AG09309 (cell line): ENCODE measurements at regions not wholly inside any gene's neighbourhood (a gene's known extent, or its start where the extent isn't known, plus 50 kb on each side); places are given as distances from the start of the nearest gene placed in this dataset.

Experiments used
- DNase-seq: peaks from one replicate; pipeline ENCODE4 v3.0.0-alpha.2; 2010; ENCODE audit warnings: low read depth
- H3K4me3 ChIP-seq: 2 replicates; pipeline ENCODE4 v1.5.1; 2011; ENCODE audit warnings: mild to moderate bottlenecking, low read depth, low read length, moderate library complexity; ENCODE audit not compliant: control insufficient read depth
- CTCF ChIP-seq: IDR thresholded peaks from 2 replicates; pipeline ENCODE4 v1.5.1; 2011; ENCODE audit warnings: mild to moderate bottlenecking, low read depth, low read length, inconsistent platforms; ENCODE audit not compliant: insufficient read depth, control insufficient read depth; ENCODE audit errors: missing control alignments

- TF ChIP-seq CTCF = no peak
- peak overlapping the region; percentile 26 for H3K4me3 ChIP-seq
- peak; percentile 56 for DNase-seq
Measured at GRCh38 chr16:86994651-86995171, 322.5 kb downstream of the C16orf95 start.

- H3K4me3 ChIP-seq = no peak overlapping the region
- no peak for DNase-seq
- no peak for TF ChIP-seq CTCF
Measured at GRCh38 chr16:86995456-86995855, 321.7 kb downstream of the C16orf95 start.

- no peak for TF ChIP-seq CTCF
- no peak for DNase-seq
- H3K4me3 ChIP-seq = no peak overlapping the region
Measured at GRCh38 chr16:86996081-86996480, 321.1 kb downstream of the C16orf95 start.

GRCh38 chr16:86997058-86997457 lies 320.1 kb downstream of the C16orf95 start:
- DNase-seq = no peak
- no peak overlapping the region for H3K4me3 ChIP-seq
- TF ChIP-seq CTCF = no peak

- no peak overlapping the region for H3K4me3 ChIP-seq
- TF ChIP-seq CTCF = no peak
- no peak for DNase-seq
Measured at GRCh38 chr16:86998196-86999001, 318.8 kb downstream of the C16orf95 start.

GRCh38 chr16:87000001-87000400 lies 317.2 kb downstream of the C16orf95 start:
- no peak for TF ChIP-seq CTCF
- no peak overlapping the region for H3K4me3 ChIP-seq
- no peak for DNase-seq
